SHP77 (cell line): ENCODE measurements at regions not wholly inside any gene's neighbourhood (a gene's known extent, or its start where the extent isn't known, plus 50 kb on each side); places are given as distances from the start of the nearest gene placed in this dataset.

Source experiments
- DNase-seq, 2 experiments: peaks; one replicate each; lab custom pipeline; 2025; lab: John Stamatoyannopoulos, UW

GRCh38 chr5:158368686-158369085 is 509.7 kb upstream of the CLINT1 start:
- no peak for DNase-seq

GRCh38 chr5:158364367-158364766 is 505.4 kb upstream of the CLINT1 start:
- no peak for DNase-seq

GRCh38 chr5:158354958-158355357 is 496.0 kb upstream of the CLINT1 start:
- no peak for DNase-seq

- DNase-seq: no peak
Observed at GRCh38 chr5:158351485-158352125, 492.7 kb upstream of the CLINT1 start.

GRCh38 chr5:158349987-158350386 is 491.0 kb upstream of the CLINT1 start:
- DNase-seq: no peak

- no peak for DNase-seq
Observed at GRCh38 chr5:158344376-158344775, 485.4 kb upstream of the CLINT1 start.

GRCh38 chr5:158340608-158341007 is 481.7 kb upstream of the CLINT1 start:
- no peak for DNase-seq

GRCh38 chr5:158326256-158326655 is 467.3 kb upstream of the CLINT1 start:
- no peak for DNase-seq

GRCh38 chr5:158324236-158324635 is 465.3 kb upstream of the CLINT1 start:
- DNase-seq: no peak

- DNase-seq: no peak
Observed at GRCh38 chr5:158322620-158323019, 463.7 kb upstream of the CLINT1 start.

GRCh38 chr5:158320934-158321333 is 462.0 kb upstream of the CLINT1 start:
- no peak for DNase-seq

GRCh38 chr5:158320178-158320674 is 461.3 kb upstream of the CLINT1 start:
- no peak for DNase-seq

- DNase-seq: no peak
Observed at GRCh38 chr5:158317507-158317906, 458.6 kb upstream of the CLINT1 start.

- DNase-seq: no peak
Observed at GRCh38 chr5:158313733-158314464, 455.0 kb upstream of the CLINT1 start.

GRCh38 chr5:158313027-158313732 is 454.2 kb upstream of the CLINT1 start:
- no peak for DNase-seq

- DNase-seq: no peak
Observed at GRCh38 chr5:158309088-158309807, 450.3 kb upstream of the CLINT1 start.

GRCh38 chr5:158308429-158309025 is 449.6 kb upstream of the CLINT1 start:
- no peak for DNase-seq

GRCh38 chr5:158305861-158306260 is 446.9 kb upstream of the CLINT1 start:
- no peak for DNase-seq

- DNase-seq: no peak
Observed at GRCh38 chr5:158304607-158305006, 445.7 kb upstream of the CLINT1 start.

- no peak for DNase-seq
Observed at GRCh38 chr5:158303883-158304282, 444.9 kb upstream of the CLINT1 start.

GRCh38 chr5:158303275-158303674 is 444.3 kb upstream of the CLINT1 start:
- no peak for DNase-seq

- no peak for DNase-seq
Observed at GRCh38 chr5:158302029-158302428, 443.1 kb upstream of the CLINT1 start.
